WTC11 (cell line): ENCODE measurements at regions not wholly inside any gene's neighbourhood (a gene's known extent, or its start where the extent isn't known, plus 50 kb on each side); places are given as distances from the start of the nearest gene placed in this dataset.

Source experiments
- ATAC-seq: fragments of 200-7000 bp; cut with Tn5 transposase; 2 replicates; pipeline ENCODE4 v1.10.0; 2021; ENCODE audit warnings: mild to moderate bottlenecking, moderate library complexity
- CTCF ChIA-PET: fragments of 300-600 bp; sonication (Branson Sonifier 250); formaldehyde crosslinking; loops from one replicate; lab custom pipeline; 2021; ENCODE audit warnings: antibody characterized with exemption; lab: Charles Lee
- POLR2A ChIA-PET: fragments of 350-600 bp; sonication (Branson Sonifier 250); formaldehyde crosslinking; loops from one replicate; lab custom pipeline; 2021; ENCODE audit warnings: antibody characterized with exemption; lab: Charles Lee
- DNase-seq: peaks from one replicate; pipeline ENCODE4 v3.0.0; 2021; ENCODE audit warnings: low spot score
- H3K27ac Mint-ChIP-seq: 2 replicates; pipeline ENCODE4 v1.8.0; 2021; ENCODE audit warnings: mixed read lengths
- H3K27me3 Mint-ChIP-seq: 2 replicates; pipeline ENCODE4 v1.8.0; 2021; ENCODE audit warnings: low read depth, mild to moderate bottlenecking, moderate library complexity, mixed read lengths
- H3K36me3 Mint-ChIP-seq: 2 replicates; pipeline ENCODE4 v1.8.0; 2021; ENCODE audit warnings: mixed read lengths
- H3K4me1 Mint-ChIP-seq: 2 replicates; pipeline ENCODE4 v1.8.0; 2022; ENCODE audit warnings: mixed read lengths
- H3K4me3 Mint-ChIP-seq: 2 replicates; pipeline ENCODE4 v1.8.0; 2021; ENCODE audit warnings: mild to moderate bottlenecking, moderate library complexity, mixed read lengths
- H3K9me3 Mint-ChIP-seq: 2 replicates; pipeline ENCODE4 v1.8.0; 2021; ENCODE audit warnings: mixed read lengths
- ATF1 ChIP-seq: sonication (generic); formaldehyde crosslinking; IDR thresholded peaks from 2 replicates; pipeline ENCODE4 v1.8.1; 2023; ENCODE audit warnings: mild to moderate bottlenecking, moderate library complexity, missing genetic modification reagents
- ATF3 ChIP-seq: sonication (generic); formaldehyde crosslinking; conservative IDR thresholded peaks from 2 replicates; pipeline ENCODE4 v1.8.1; 2022; ENCODE audit warnings: mild to moderate bottlenecking, missing genetic modification reagents
- CBFB ChIP-seq: sonication (generic); formaldehyde crosslinking; IDR thresholded peaks from 2 replicates; pipeline ENCODE4 v1.8.1; 2022; ENCODE audit warnings: mild to moderate bottlenecking, low read depth, missing genetic modification reagents
- E2F1 ChIP-seq: sonication (generic); formaldehyde crosslinking; IDR thresholded peaks from 2 replicates; pipeline ENCODE4 v1.8.0; 2022; ENCODE audit warnings: mild to moderate bottlenecking, missing genetic modification reagents
- EMX1 ChIP-seq: fragments of 250-450 bp; sonication (Bioruptor Pico); IDR thresholded peaks from 2 replicates; pipeline ENCODE4 v1.8.0; 2021; ENCODE audit warnings: mild to moderate bottlenecking
- FOXJ3 ChIP-seq: sonication (generic); formaldehyde crosslinking; IDR thresholded peaks from 2 replicates; pipeline ENCODE4 v1.9.0; 2021; ENCODE audit warnings: missing genetic modification reagents, mild to moderate bottlenecking, borderline replicate concordance
- FOXP1 ChIP-seq: sonication (generic); formaldehyde crosslinking; IDR thresholded peaks from 2 replicates; pipeline ENCODE4 v1.8.0; 2022; ENCODE audit warnings: missing genetic modification reagents, mild to moderate bottlenecking, moderate library complexity, borderline replicate concordance
- GABPB1 ChIP-seq: sonication (generic); formaldehyde crosslinking; IDR thresholded peaks from 2 replicates; pipeline ENCODE4 v1.8.1; 2023; ENCODE audit warnings: mild to moderate bottlenecking, missing genetic modification reagents
- NFATC4 ChIP-seq: fragments of 250-450 bp; sonication (Bioruptor Pico); IDR thresholded peaks from 2 replicates; pipeline ENCODE4 v1.9.0; 2021; ENCODE audit warnings: mild to moderate bottlenecking
- SOX15 ChIP-seq: fragments of 250-450 bp; sonication (Bioruptor Pico); IDR thresholded peaks from 2 replicates; pipeline ENCODE4 v1.9.0; 2021; ENCODE audit warnings: mild to moderate bottlenecking
- STAT6 ChIP-seq: sonication (generic); formaldehyde crosslinking; conservative IDR thresholded peaks from 2 replicates; pipeline ENCODE4 v1.8.1; 2023; ENCODE audit warnings: mild to moderate bottlenecking, low read depth, missing genetic modification reagents, moderate library complexity
- USF2 ChIP-seq: sonication (generic); formaldehyde crosslinking; IDR thresholded peaks from 2 replicates; pipeline ENCODE4 v1.8.1; 2023; ENCODE audit warnings: mild to moderate bottlenecking, missing genetic modification reagents, moderate library complexity
- ZMAT4 ChIP-seq: fragments of 250-450 bp; sonication (Bioruptor Pico); IDR thresholded peaks from 2 replicates; pipeline ENCODE4 v1.9.0; 2021; ENCODE audit warnings: mild to moderate bottlenecking
- ZNF121 ChIP-seq: sonication (generic); formaldehyde crosslinking; IDR thresholded peaks from 2 replicates; pipeline ENCODE4 v1.8.0; 2023; ENCODE audit warnings: missing genetic modification reagents
- ZNF317 ChIP-seq: sonication (generic); formaldehyde crosslinking; IDR thresholded peaks from 2 replicates; pipeline ENCODE4 v1.8.1; 2023; ENCODE audit warnings: low read depth, mild to moderate bottlenecking, moderate library complexity, missing genetic modification reagents, borderline replicate concordance
- ZNF416 ChIP-seq: fragments of 250-450 bp; sonication (Bioruptor Pico); IDR thresholded peaks from 2 replicates; pipeline ENCODE4 v1.9.0; 2021; ENCODE audit warnings: mild to moderate bottlenecking, inconsistent platforms
- ZNF425 ChIP-seq: fragments of 250-450 bp; sonication (Bioruptor Pico); conservative IDR thresholded peaks from 2 replicates; pipeline ENCODE4 v1.9.0; 2021; ENCODE audit warnings: mild to moderate bottlenecking
- ZNF671 ChIP-seq: fragments of 250-450 bp; sonication (Bioruptor Pico); IDR thresholded peaks from 2 replicates; pipeline ENCODE4 v1.8.0; 2021; ENCODE audit warnings: mild to moderate bottlenecking

- TF ChIP-seq ZNF425 (CRISPR knock-in tag): no peak
- TF ChIP-seq ZNF317 (CRISPR knock-in tag): no peak
- TF ChIP-seq FOXJ3 (CRISPR knock-in tag): no peak
- TF ChIP-seq, all 79 proteins: peak for 0
Observed at GRCh38 chr4:4740071-4740470, 119.4 kb upstream of the MSX1 start (continued).

GRCh38 chr4:4735870-4736269, 123.6 kb upstream of the MSX1 start:
- H3K9me3 Mint-ChIP-seq: no peaks in the 10 kb centered on the region
- H3K27ac Mint-ChIP-seq: no peak overlapping the region
- ATAC-seq (no peak), DNase-seq (no peak)
- H3K4me1 Mint-ChIP-seq: peaks cover 8% of the 10 kb centered on the region
- no peaks in the 10 kb centered on the region; the same call in none of the 2 replicates for H3K27me3 Mint-ChIP-seq
- no peak overlapping the region for H3K4me3 Mint-ChIP-seq
- POLR2A ChIA-PET: no interaction called here
- H3K36me3 Mint-ChIP-seq: no peaks in the 10 kb centered on the region
- CTCF ChIA-PET: interaction anchor here (1.6 kb wide), 1 partner anchor 25 kb away, joined by 8 read pairs; no protein-coding TSS in a partner anchor
- TF ChIP-seq GABPB1 (CRISPR knock-in tag) (no peak), ATF1 (CRISPR knock-in tag) (no peak), E2F1 (CRISPR knock-in tag) (no peak), ZNF416 (CRISPR knock-in tag) (no peak), ZNF121 (CRISPR knock-in tag) (no peak), CBFB (CRISPR knock-in tag) (no peak), NFATC4 (CRISPR knock-in tag) (no peak), ZMAT4 (no peak), ZNF671 (CRISPR knock-in tag) (no peak), ATF3 (CRISPR knock-in tag) (no peak), FOXP1 (no peak), STAT6 (CRISPR knock-in tag) (no peak), EMX1 (CRISPR knock-in tag) (no peak), USF2 (CRISPR knock-in tag) (no peak), SOX15 (CRISPR knock-in tag) (no peak)
- TF ChIP-seq, all 79 proteins: peak for 0
